ENCODE measurements at regions not wholly inside any gene's neighbourhood (a gene's known extent, or its start where the extent isn't known, plus 50 kb on each side); places are given as distances from the start of the nearest gene placed in this dataset.

DNA sequence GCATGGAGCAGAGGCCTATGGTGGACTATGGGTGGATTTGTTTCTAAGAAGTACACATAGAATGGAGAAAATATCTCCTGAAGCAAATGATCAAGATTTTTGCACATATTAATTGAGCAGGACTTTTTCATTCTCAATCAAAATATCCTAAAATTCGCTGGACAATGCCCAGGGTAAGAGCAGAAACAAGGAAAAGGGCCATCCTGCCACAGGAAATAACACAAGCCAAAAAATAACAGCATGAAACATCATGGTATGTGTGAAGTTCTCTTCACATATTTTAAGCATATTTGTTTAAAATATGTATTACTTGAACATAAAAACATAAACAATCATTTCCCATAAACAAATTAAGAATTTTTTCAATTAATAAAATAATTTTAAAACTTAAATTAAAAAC is 868.9 kb downstream of the EPHA7 start:
- H3K27me3 Mint-ChIP-seq (ENCODE audit: unreplicated experiment), result no peaks in the 10 kb centered on the region
- H3K4me1 Mint-ChIP-seq (ENCODE audit: low read depth, unreplicated experiment), result peaks cover 3% of the 10 kb centered on the region
- H3K4me3 Mint-ChIP-seq (ENCODE audit: unreplicated experiment), result no peak overlapping the region
- TF ChIP-seq, protein P1, sequence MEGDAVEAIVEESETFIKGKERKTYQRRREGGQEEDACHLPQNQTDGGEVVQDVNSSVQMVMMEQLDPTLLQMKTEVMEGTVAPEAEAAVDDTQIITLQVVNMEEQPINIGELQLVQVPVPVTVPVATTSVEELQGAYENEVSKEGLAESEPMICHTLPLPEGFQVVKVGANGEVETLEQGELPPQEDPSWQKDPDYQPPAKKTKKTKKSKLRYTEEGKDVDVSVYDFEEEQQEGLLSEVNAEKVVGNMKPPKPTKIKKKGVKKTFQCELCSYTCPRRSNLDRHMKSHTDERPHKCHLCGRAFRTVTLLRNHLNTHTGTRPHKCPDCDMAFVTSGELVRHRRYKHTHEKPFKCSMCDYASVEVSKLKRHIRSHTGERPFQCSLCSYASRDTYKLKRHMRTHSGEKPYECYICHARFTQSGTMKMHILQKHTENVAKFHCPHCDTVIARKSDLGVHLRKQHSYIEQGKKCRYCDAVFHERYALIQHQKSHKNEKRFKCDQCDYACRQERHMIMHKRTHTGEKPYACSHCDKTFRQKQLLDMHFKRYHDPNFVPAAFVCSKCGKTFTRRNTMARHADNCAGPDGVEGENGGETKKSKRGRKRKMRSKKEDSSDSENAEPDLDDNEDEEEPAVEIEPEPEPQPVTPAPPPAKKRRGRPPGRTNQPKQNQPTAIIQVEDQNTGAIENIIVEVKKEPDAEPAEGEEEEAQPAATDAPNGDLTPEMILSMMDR (IDR thresholded peaks at IDR 0.05; ENCODE audit: partially characterized antibody, unreplicated experiment), result no peak
- no peak for DNase-seq
- peaks cover 5% of the 10 kb centered on the region for H3K36me3 Mint-ChIP-seq (ENCODE audit: unreplicated experiment)
- H3K9me3 Mint-ChIP-seq (ENCODE audit: unreplicated experiment), result peaks cover 4% of the 10 kb centered on the region
- no peak overlapping the region for H3K27ac Mint-ChIP-seq (ENCODE audit: unreplicated experiment)

DNA sequence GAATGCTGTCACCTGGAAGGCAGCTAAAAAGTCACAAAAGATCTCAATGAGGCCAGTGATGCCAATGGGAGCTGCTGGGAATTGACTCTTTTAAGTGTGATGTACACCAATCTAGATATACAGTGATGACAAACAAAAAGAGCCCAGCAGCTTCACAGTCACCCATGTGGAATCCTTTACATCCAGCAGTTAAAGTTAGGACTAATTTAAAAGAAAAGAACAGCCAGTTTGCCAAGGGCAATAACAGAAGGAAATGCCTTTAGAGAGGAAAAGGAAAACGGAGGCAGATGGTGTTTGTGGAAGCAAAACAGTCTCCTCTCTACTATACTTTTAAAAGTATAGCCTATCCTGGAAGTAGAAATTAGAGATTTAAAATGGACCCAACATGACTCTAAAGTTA is 873.5 kb downstream of the EPHA7 start:
- DNase-seq, result no peak
- H3K4me3 Mint-ChIP-seq (ENCODE audit: unreplicated experiment), result no peak overlapping the region
- peaks cover 5% of the 10 kb centered on the region for H3K36me3 Mint-ChIP-seq (ENCODE audit: unreplicated experiment)
- H3K9me3 Mint-ChIP-seq (ENCODE audit: unreplicated experiment), result peaks cover 4% of the 10 kb centered on the region
- peaks cover 3% of the 10 kb centered on the region for H3K4me1 Mint-ChIP-seq (ENCODE audit: low read depth, unreplicated experiment)
- no peak overlapping the region for H3K27ac Mint-ChIP-seq (ENCODE audit: unreplicated experiment)
- no peaks in the 10 kb centered on the region for H3K27me3 Mint-ChIP-seq (ENCODE audit: unreplicated experiment)
- TF ChIP-seq, protein P1 (IDR thresholded peaks at IDR 0.05; ENCODE audit: partially characterized antibody, unreplicated experiment), result no peak

DNA sequence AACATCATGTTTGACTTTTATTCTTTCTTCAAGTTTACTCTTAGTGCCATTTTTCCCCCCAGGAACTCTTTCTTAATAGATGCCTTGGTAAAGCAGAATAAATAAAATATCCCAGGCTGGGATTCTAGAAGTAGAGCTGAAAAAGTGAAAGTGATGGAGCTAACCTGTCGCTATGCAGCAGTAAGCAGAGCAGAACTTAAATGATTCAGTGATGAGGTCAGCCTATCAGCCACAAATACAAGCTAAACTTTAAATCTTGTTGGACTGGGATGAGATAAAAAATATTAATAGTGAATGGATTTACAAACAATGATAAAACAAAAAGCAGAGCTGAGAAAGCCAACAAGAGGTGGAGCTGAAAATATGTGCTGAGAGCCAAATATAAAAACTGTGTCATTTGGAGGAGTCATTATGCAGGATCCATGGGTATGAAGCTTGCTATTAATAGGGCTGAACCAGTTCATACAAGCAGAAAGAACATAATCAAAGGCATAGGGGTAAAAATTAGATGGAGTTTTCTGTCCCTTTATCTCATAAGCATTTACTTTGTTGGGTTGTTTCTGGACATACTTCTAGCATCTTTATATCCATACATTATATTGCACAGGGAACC is 877.8 kb downstream of the EPHA7 start:
- TF ChIP-seq, protein P1 (IDR thresholded peaks at IDR 0.05; ENCODE audit: partially characterized antibody, unreplicated experiment), result no peak

DNA sequence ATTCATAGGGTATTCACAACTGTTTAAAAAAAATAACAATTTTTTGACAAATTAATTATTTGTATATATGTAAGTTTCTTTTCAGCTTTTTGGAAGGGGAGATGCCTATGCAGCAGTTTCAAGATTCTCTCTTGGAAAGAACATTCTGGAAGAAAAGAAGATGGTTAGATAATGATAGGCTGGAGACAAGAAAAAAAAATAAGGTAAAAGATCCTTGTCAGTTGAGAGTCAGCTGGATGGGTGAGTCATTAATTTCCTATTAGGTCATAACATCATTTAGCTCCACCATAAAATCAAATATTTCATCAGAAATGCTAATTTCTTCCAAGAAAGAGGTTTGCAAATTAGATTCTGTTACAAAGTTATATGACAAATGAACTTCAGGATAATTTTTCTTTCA is 880.4 kb downstream of the EPHA7 start:
- Mint-ChIP-seq H3K9me3 (ENCODE audit: unreplicated experiment) (no peaks in the 10 kb centered on the region), H3K36me3 (ENCODE audit: unreplicated experiment) (no peaks in the 10 kb centered on the region), H3K27me3 (ENCODE audit: unreplicated experiment) (no peaks in the 10 kb centered on the region), H3K4me1 (ENCODE audit: low read depth, unreplicated experiment) (no peaks in the 10 kb centered on the region), H3K27ac (ENCODE audit: unreplicated experiment) (no peak overlapping the region), H3K4me3 (ENCODE audit: unreplicated experiment) (no peak overlapping the region)
- TF ChIP-seq, protein P1 (IDR thresholded peaks at IDR 0.05; ENCODE audit: partially characterized antibody, unreplicated experiment), result no peak
- no peak for DNase-seq

More for the DNA sequence above, 877.8 kb downstream of the EPHA7 start:
- H3K4me1 Mint-ChIP-seq (ENCODE audit: low read depth, unreplicated experiment), result no peaks in the 10 kb centered on the region
- no peaks in the 10 kb centered on the region for H3K27me3 Mint-ChIP-seq (ENCODE audit: unreplicated experiment)
- H3K4me3 Mint-ChIP-seq (ENCODE audit: unreplicated experiment), result no peak overlapping the region
- H3K36me3 Mint-ChIP-seq (ENCODE audit: unreplicated experiment), result no peaks in the 10 kb centered on the region
- H3K27ac Mint-ChIP-seq (ENCODE audit: unreplicated experiment), result no peak overlapping the region
- no peak for DNase-seq
- H3K9me3 Mint-ChIP-seq (ENCODE audit: unreplicated experiment), result no peaks in the 10 kb centered on the region

DNA sequence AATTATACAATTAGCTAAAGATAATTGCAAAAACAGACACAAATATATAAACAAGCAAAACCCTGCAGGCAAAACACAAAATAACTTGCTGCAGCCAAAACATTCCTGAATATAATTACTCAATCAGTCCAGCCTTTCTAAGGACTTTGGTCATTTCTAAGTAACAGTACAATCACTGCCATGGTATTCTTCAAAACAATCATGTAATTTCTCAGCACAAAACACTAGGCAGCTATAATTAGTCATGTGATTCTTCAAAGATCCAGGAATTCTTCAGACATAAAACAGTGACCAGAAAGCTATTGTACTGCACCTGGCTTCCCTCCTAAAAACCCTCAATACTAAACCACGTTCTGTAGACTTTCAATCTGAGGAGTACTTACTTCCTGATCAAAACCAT is 881.1 kb downstream of the EPHA7 start:
- TF ChIP-seq, protein P1 (IDR thresholded peaks at IDR 0.05; ENCODE audit: partially characterized antibody, unreplicated experiment), result no peak
- Mint-ChIP-seq H3K27ac (ENCODE audit: unreplicated experiment) (no peak overlapping the region), H3K36me3 (ENCODE audit: unreplicated experiment) (no peaks in the 10 kb centered on the region), H3K4me3 (ENCODE audit: unreplicated experiment) (no peak overlapping the region), H3K9me3 (ENCODE audit: unreplicated experiment) (no peaks in the 10 kb centered on the region), H3K27me3 (ENCODE audit: unreplicated experiment) (no peaks in the 10 kb centered on the region), H3K4me1 (ENCODE audit: low read depth, unreplicated experiment) (no peaks in the 10 kb centered on the region)
- DNase-seq, result no peak

All from glutamatergic neuron (in vitro differentiated cells).